DOHH2 (cell line): ENCODE measurements at regions not wholly inside any gene's neighbourhood (a gene's known extent, or its start where the extent isn't known, plus 50 kb on each side); places are given as distances from the start of the nearest gene placed in this dataset.
"Not testable (repeated sequence)": the region's sequence is repeated elsewhere in the genome, so short reads cannot be mapped to it uniquely, and the experiment has no call there.

Experiments
- H3F3A ChIP-seq: fragments of 200-600 bp; sonication (generic), shearing (Covaris generic); 2 replicates; pipeline ENCODE4 v1.6.0; 2016; ENCODE audit warnings: antibody characterized with exemption, mild to moderate bottlenecking; ENCODE audit not compliant: control insufficient read depth, insufficient read depth
- H3K27ac ChIP-seq: fragments of 200-600 bp; sonication (generic); 2 replicates; pipeline ENCODE4 v1.5.1; 2014; ENCODE audit warnings: low read depth, mild to moderate bottlenecking, low read length, moderate library complexity
- H3K27me3 ChIP-seq: fragments of 200-600 bp; sonication (generic); 2 replicates; pipeline ENCODE4 v1.6.1; 2014; ENCODE audit warnings: mild to moderate bottlenecking, low read length, mixed read lengths; ENCODE audit not compliant: control insufficient read depth
- H3K36me3 ChIP-seq: fragments of 200-600 bp; sonication (generic); 2 replicates; pipeline ENCODE4 v1.6.1; 2014; ENCODE audit warnings: mild to moderate bottlenecking, low read length, moderate library complexity, mixed read lengths; ENCODE audit not compliant: control insufficient read depth
- H3K4me1 ChIP-seq: fragments of 200-600 bp; sonication (generic); 2 replicates; pipeline ENCODE4 v1.6.1; 2014; ENCODE audit warnings: mild to moderate bottlenecking, low read length, mixed read lengths; ENCODE audit not compliant: control insufficient read depth
- H3K4me2 ChIP-seq: fragments of 200-600 bp; sonication (generic); 2 replicates; pipeline ENCODE4 v1.6.0; 2014; ENCODE audit warnings: mild to moderate bottlenecking, low read length, moderate library complexity
- H3K4me3 ChIP-seq: fragments of 200-600 bp; sonication (generic); 2 replicates; pipeline ENCODE4 v1.5.1; 2014; ENCODE audit warnings: mild to moderate bottlenecking, low read length, mixed read lengths
- H3K79me2 ChIP-seq: fragments of 200-600 bp; sonication (generic); 2 replicates; pipeline ENCODE4 v1.6.1; 2014; ENCODE audit warnings: mild to moderate bottlenecking, low read length, mixed read lengths; ENCODE audit not compliant: control insufficient read depth
- H3K9me2 ChIP-seq: fragments of 200-600 bp; sonication (generic); replicated peaks from 2 replicates; pipeline ENCODE4 v1.6.1; 2014; ENCODE audit warnings: mild to moderate bottlenecking, low read length, mixed read lengths; ENCODE audit not compliant: control insufficient read depth
- H3K9me3 ChIP-seq: fragments of 200-600 bp; sonication (generic); 2 replicates; pipeline ENCODE4 v1.6.1; 2014; ENCODE audit warnings: antibody characterized with exemption, low read length, mixed read lengths; ENCODE audit not compliant: control insufficient read depth, insufficient read depth
- H4K20me1 ChIP-seq: fragments of 200-600 bp; sonication (generic); 2 replicates; pipeline ENCODE4 v1.6.0; 2014; ENCODE audit warnings: low read depth, mild to moderate bottlenecking, antibody characterized with exemption, low read length, moderate library complexity; ENCODE audit not compliant: control insufficient read depth, insufficient read depth
- EZH2phosphoT487 ChIP-seq: fragments of 200-600 bp; sonication (generic); IDR thresholded peaks from 2 replicates; pipeline ENCODE4 v1.6.1; 2017; ENCODE audit warnings: borderline replicate concordance, mild to moderate bottlenecking, antibody characterized with exemption, low read length, moderate library complexity, mixed read lengths
- TF ChIP-seq, protein P1 (sequence below): fragments of 200-600 bp; sonication (generic); IDR thresholded peaks from one replicate; pipeline ENCODE4 v1.5.1; 2014; ENCODE audit warnings: antibody characterized with exemption, mild to moderate bottlenecking, low read depth, low read length; ENCODE audit not compliant: poor library complexity, severe bottlenecking

- no peak for TF ChIP-seq EZH2phosphoT487
- TF ChIP-seq, protein P1, sequence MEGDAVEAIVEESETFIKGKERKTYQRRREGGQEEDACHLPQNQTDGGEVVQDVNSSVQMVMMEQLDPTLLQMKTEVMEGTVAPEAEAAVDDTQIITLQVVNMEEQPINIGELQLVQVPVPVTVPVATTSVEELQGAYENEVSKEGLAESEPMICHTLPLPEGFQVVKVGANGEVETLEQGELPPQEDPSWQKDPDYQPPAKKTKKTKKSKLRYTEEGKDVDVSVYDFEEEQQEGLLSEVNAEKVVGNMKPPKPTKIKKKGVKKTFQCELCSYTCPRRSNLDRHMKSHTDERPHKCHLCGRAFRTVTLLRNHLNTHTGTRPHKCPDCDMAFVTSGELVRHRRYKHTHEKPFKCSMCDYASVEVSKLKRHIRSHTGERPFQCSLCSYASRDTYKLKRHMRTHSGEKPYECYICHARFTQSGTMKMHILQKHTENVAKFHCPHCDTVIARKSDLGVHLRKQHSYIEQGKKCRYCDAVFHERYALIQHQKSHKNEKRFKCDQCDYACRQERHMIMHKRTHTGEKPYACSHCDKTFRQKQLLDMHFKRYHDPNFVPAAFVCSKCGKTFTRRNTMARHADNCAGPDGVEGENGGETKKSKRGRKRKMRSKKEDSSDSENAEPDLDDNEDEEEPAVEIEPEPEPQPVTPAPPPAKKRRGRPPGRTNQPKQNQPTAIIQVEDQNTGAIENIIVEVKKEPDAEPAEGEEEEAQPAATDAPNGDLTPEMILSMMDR: peak; percentile 94
Measured at GRCh38 chr9:113682297-113682771, 193.8 kb upstream of the ZNF618 start.

GRCh38 chr9:113685636-113686035 is 190.5 kb upstream of the ZNF618 start:
- not testable (repeated sequence) for H4K20me1 ChIP-seq, H3K27ac ChIP-seq, H3K4me2 ChIP-seq, H3K36me3 ChIP-seq, H3K27me3 ChIP-seq, H3K9me2 ChIP-seq, H3F3A ChIP-seq, H3K9me3 ChIP-seq, H3K79me2 ChIP-seq, H3K4me1 ChIP-seq, H3K4me3 ChIP-seq

More at GRCh38 chr9:113682297-113682771, 193.8 kb upstream of the ZNF618 start:
- H3K27ac ChIP-seq: no peak overlapping the region
- no peaks in the 10 kb centered on the region for H3K9me3 ChIP-seq
- no peaks in the 10 kb centered on the region for H4K20me1 ChIP-seq
- no peaks in the 10 kb centered on the region for H3F3A ChIP-seq
- H3K79me2 ChIP-seq: no peaks in the 10 kb centered on the region
- H3K4me2 ChIP-seq: no peak overlapping the region
- H3K27me3 ChIP-seq: peaks cover 7% of the 10 kb centered on the region
- no peak overlapping the region for H3K4me3 ChIP-seq
- H3K9me2 ChIP-seq: no peaks in the 10 kb centered on the region
- no peaks in the 10 kb centered on the region; the same call in 1 of the 2 replicates for H3K4me1 ChIP-seq
- no peaks in the 10 kb centered on the region for H3K36me3 ChIP-seq

DNA sequence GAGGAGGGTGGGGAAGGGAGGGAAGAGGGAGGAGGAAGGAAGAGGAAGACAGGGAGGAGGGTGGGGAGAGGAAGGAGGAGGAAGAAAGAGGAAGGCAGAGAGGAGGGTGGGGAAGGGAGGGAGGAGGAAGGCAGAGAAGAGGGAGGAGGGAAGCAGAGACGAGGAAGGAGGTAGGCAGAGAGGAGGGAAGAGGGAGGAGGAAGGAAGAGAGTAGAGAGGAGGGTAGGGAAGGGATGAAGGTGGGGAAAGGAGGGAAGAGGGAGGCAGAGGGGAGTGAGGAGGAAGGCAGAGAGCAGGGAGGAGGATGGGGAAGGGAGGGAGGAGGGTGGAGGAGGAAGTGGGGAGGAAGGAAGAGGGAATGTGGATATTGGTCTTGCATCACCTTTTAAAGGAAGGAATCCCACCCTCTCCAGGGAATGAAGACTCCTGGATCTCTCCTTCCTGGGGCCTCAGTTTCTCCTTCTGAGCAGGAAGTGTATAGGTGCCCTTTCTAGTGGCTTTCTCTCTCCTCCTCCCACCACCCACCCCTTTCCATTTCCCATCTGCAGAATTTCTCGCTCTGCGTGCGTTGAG is 188.9 kb upstream of the ZNF618 start:
- no peak overlapping the region for H3K4me3 ChIP-seq
- no peaks in the 10 kb centered on the region for H4K20me1 ChIP-seq
- no peaks in the 10 kb centered on the region for H3K9me3 ChIP-seq
- no peak overlapping the region for H3K4me2 ChIP-seq
- no peaks in the 10 kb centered on the region for H3K79me2 ChIP-seq
- H3K9me2 ChIP-seq: no peaks in the 10 kb centered on the region
- no peaks in the 10 kb centered on the region for H3F3A ChIP-seq
- peaks cover 2% of the 10 kb centered on the region; the same call in 1 of the 2 replicates for H3K27me3 ChIP-seq
- no peaks in the 10 kb centered on the region; the same call in 1 of the 2 replicates for H3K4me1 ChIP-seq
- no peak overlapping the region for H3K27ac ChIP-seq
- no peaks in the 10 kb centered on the region for H3K36me3 ChIP-seq
- TF ChIP-seq, protein P1: no peak
- no peak for TF ChIP-seq EZH2phosphoT487

DNA sequence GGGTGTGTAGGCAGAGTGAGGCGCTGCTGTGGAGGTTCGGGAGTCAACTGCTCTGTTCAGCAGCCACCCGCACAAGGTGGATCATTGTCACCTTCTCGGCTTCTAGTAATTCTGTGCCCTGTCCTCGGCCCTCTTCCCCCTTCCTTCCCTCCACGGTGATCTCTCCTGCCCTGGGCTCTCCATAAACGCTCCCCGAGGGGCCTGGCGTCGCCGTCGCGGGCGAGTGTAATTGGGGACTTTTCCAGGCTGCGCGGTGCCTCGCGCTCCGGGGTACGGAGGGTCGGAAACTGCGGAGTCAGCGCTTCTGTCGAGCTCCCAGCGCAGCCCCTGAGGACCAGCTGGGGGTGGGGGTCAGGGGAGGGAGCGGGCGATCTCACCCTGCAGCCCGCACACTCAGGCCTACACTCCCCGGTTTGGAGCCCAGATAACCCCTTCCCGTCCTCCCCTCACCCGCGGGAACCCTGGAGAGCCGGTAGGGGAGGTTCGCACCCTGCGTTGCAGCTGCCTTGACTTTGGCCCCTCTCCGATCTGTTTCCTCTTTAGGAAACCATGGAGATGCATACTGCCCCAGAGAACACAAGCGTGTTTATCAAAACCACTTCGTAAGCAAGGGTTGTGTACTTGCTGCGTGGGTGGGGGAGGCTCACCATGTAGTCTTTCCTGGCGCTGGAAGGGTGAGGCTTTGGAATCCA is 188.3 kb upstream of the ZNF618 start:
- Histone ChIP-seq H3K79me2 (no peaks in the 10 kb centered on the region), H3F3A (no peaks in the 10 kb centered on the region), H3K9me2 (no peaks in the 10 kb centered on the region), H3K9me3 (no peaks in the 10 kb centered on the region), H3K27me3 (peaks cover 2% of the 10 kb centered on the region; the same call in 1 of the 2 replicates), H4K20me1 (no peaks in the 10 kb centered on the region), H3K27ac (no peak overlapping the region), H3K4me2 (no peak overlapping the region), H3K4me1 (no peaks in the 10 kb centered on the region; the same call in 1 of the 2 replicates), H3K4me3 (no peak overlapping the region), H3K36me3 (no peaks in the 10 kb centered on the region)
- no peak for TF ChIP-seq EZH2phosphoT487
- TF ChIP-seq, protein P1: no peak
